WTC11 (cell line): ENCODE measurements at regions not wholly inside any gene's neighbourhood (a gene's known extent, or its start where the extent isn't known, plus 50 kb on each side); places are given as distances from the start of the nearest gene placed in this dataset.

Experiments
- ATAC-seq: fragments of 200-7000 bp; cut with Tn5 transposase; 2 replicates; pipeline ENCODE4 v1.10.0; 2021; ENCODE audit warnings: mild to moderate bottlenecking, moderate library complexity
- CTCF ChIA-PET: fragments of 300-600 bp; sonication (Branson Sonifier 250); formaldehyde crosslinking; loops from one replicate; lab custom pipeline; 2021; ENCODE audit warnings: antibody characterized with exemption; lab: Charles Lee
- POLR2A ChIA-PET: fragments of 350-600 bp; sonication (Branson Sonifier 250); formaldehyde crosslinking; loops from one replicate; lab custom pipeline; 2021; ENCODE audit warnings: antibody characterized with exemption; lab: Charles Lee
- DNase-seq: peaks from one replicate; pipeline ENCODE4 v3.0.0; 2021; ENCODE audit warnings: low spot score
- H3K27ac Mint-ChIP-seq: 2 replicates; pipeline ENCODE4 v1.8.0; 2021; ENCODE audit warnings: mixed read lengths
- H3K27me3 Mint-ChIP-seq: 2 replicates; pipeline ENCODE4 v1.8.0; 2021; ENCODE audit warnings: low read depth, mild to moderate bottlenecking, moderate library complexity, mixed read lengths
- H3K36me3 Mint-ChIP-seq: 2 replicates; pipeline ENCODE4 v1.8.0; 2021; ENCODE audit warnings: mixed read lengths
- H3K4me1 Mint-ChIP-seq: 2 replicates; pipeline ENCODE4 v1.8.0; 2022; ENCODE audit warnings: mixed read lengths
- H3K4me3 Mint-ChIP-seq: 2 replicates; pipeline ENCODE4 v1.8.0; 2021; ENCODE audit warnings: mild to moderate bottlenecking, moderate library complexity, mixed read lengths
- H3K9me3 Mint-ChIP-seq: 2 replicates; pipeline ENCODE4 v1.8.0; 2021; ENCODE audit warnings: mixed read lengths
- EMX1 ChIP-seq: fragments of 250-450 bp; sonication (Bioruptor Pico); IDR thresholded peaks from 2 replicates; pipeline ENCODE4 v1.8.0; 2021; ENCODE audit warnings: mild to moderate bottlenecking
- GABPB1 ChIP-seq: sonication (generic); formaldehyde crosslinking; IDR thresholded peaks from 2 replicates; pipeline ENCODE4 v1.8.1; 2023; ENCODE audit warnings: mild to moderate bottlenecking, missing genetic modification reagents
- KAT7 ChIP-seq: sonication (generic); formaldehyde crosslinking; IDR thresholded peaks from 2 replicates; pipeline ENCODE4 v1.8.1; 2023; ENCODE audit warnings: missing genetic modification reagents, mild to moderate bottlenecking, borderline replicate concordance
- NFATC4 ChIP-seq: fragments of 250-450 bp; sonication (Bioruptor Pico); IDR thresholded peaks from 2 replicates; pipeline ENCODE4 v1.9.0; 2021; ENCODE audit warnings: mild to moderate bottlenecking
- PRRX2 ChIP-seq: fragments of 250-450 bp; sonication (Bioruptor Pico); IDR thresholded peaks from 2 replicates; pipeline ENCODE4 v1.8.0; 2021; ENCODE audit warnings: mild to moderate bottlenecking
- RELA ChIP-seq: sonication (generic); formaldehyde crosslinking; IDR thresholded peaks from 2 replicates; pipeline ENCODE4 v1.8.1; 2022; ENCODE audit warnings: missing genetic modification reagents, mild to moderate bottlenecking, borderline replicate concordance
- SOX15 ChIP-seq: fragments of 250-450 bp; sonication (Bioruptor Pico); IDR thresholded peaks from 2 replicates; pipeline ENCODE4 v1.9.0; 2021; ENCODE audit warnings: mild to moderate bottlenecking
- SP1 ChIP-seq: sonication (generic); formaldehyde crosslinking; conservative IDR thresholded peaks from 2 replicates; pipeline ENCODE4 v1.8.1; 2022; ENCODE audit warnings: missing genetic modification reagents
- TF ChIP-seq, protein P1 (sequence below): fragments of 250-450 bp; sonication (Bioruptor Pico); IDR thresholded peaks from 2 replicates; pipeline ENCODE4 v1.9.0; 2021; ENCODE audit warnings: mild to moderate bottlenecking, borderline replicate concordance
- TF ChIP-seq, protein P2 (sequence below): sonication (generic); formaldehyde crosslinking; IDR thresholded peaks from 2 replicates; pipeline ENCODE4 v1.8.1; 2023; ENCODE audit warnings: mild to moderate bottlenecking, missing genetic modification reagents
- TF ChIP-seq, protein P3 (sequence below): fragments of 250-450 bp; sonication (Bioruptor Pico); IDR thresholded peaks from 2 replicates; pipeline ENCODE4 v2.1.2; 2022; ENCODE audit warnings: mild to moderate bottlenecking, moderate library complexity
- TF ChIP-seq, protein P4 (sequence below): sonication (generic); formaldehyde crosslinking; IDR thresholded peaks from 2 replicates; pipeline ENCODE4 v1.8.1; 2023; ENCODE audit warnings: mild to moderate bottlenecking, moderate library complexity, missing genetic modification reagents
- TF ChIP-seq, protein P5 (sequence below): sonication (generic); formaldehyde crosslinking; IDR thresholded peaks from 2 replicates; pipeline ENCODE4 v1.8.1; 2022; ENCODE audit warnings: missing genetic modification reagents, borderline replicate concordance
- TF ChIP-seq, protein P6 (sequence below): fragments of 250-450 bp; sonication (Bioruptor Pico); conservative IDR thresholded peaks from 2 replicates; pipeline ENCODE4 v1.9.0; 2021; ENCODE audit warnings: mild to moderate bottlenecking
- TF ChIP-seq, protein P7 (sequence below): sonication (generic); formaldehyde crosslinking; IDR thresholded peaks from 2 replicates; pipeline ENCODE4 v1.8.1; 2022; ENCODE audit warnings: mild to moderate bottlenecking, missing genetic modification reagents, moderate library complexity, borderline replicate concordance
- TF ChIP-seq, protein P8 (sequence below): fragments of 250-450 bp; sonication (Bioruptor Pico); IDR thresholded peaks from 2 replicates; pipeline ENCODE4 v1.9.0; 2021; ENCODE audit warnings: mild to moderate bottlenecking

DNA sequence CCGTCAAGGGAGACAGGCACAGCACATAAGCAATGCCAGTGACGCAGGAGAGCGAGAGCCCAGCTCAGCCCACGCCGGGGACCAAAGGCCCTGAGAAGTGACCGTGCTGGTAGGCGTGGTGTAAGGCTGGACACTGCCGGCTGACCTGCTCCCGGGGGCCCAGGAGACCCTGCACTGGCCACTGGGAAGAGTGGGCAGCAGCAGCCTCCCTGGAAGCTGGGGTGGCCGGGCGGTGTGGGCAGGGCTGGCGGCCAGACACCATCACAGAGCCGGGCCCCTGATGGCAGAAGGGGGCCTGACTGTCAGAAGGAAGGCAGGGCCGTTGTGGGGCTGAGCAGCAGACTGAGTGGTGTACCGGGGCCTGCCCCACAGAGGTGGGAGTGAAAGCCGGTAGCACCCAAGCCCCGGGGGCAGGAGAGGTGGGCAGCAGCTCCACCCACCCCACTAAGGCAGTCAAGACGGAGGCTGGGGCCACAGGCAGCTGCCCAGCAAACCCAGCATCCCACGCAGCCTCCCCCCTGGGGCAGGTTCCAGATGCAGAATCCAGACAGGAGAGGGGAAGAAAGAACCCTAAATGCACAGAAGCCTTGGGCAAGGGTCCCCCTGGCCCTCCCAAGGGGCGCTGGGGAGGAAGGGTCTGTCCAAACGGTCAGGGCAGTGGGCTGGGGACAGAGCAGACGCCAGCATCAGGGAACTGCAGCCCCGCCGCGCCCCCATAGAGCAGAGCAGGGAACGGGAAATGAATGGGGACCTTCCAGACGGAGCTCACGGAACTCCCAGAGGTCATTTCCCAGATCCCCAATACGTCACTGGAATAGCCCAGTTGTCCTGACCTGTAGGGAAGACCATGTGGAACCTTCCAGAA, 205.2 kb downstream of the BRD1 start:
- ChIA-PET CTCF (interaction anchor here (2.3 kb wide), 1 partner anchor 189 kb away, joined by 10 read pairs; no protein-coding TSS in a partner anchor), POLR2A (no interaction called here)
- DNase-seq, result no peak
- peaks cover 2% of the 10 kb centered on the region; the same call in 1 of the 2 replicates for H3K27me3 Mint-ChIP-seq
- H3K36me3 Mint-ChIP-seq, result no peaks in the 10 kb centered on the region
- H3K4me3 Mint-ChIP-seq, result no peak overlapping the region
- no peak for TF ChIP-seq RELA (CRISPR knock-in tag)
- TF ChIP-seq SP1 (CRISPR knock-in tag), result no peak
- TF ChIP-seq, protein P1, sequence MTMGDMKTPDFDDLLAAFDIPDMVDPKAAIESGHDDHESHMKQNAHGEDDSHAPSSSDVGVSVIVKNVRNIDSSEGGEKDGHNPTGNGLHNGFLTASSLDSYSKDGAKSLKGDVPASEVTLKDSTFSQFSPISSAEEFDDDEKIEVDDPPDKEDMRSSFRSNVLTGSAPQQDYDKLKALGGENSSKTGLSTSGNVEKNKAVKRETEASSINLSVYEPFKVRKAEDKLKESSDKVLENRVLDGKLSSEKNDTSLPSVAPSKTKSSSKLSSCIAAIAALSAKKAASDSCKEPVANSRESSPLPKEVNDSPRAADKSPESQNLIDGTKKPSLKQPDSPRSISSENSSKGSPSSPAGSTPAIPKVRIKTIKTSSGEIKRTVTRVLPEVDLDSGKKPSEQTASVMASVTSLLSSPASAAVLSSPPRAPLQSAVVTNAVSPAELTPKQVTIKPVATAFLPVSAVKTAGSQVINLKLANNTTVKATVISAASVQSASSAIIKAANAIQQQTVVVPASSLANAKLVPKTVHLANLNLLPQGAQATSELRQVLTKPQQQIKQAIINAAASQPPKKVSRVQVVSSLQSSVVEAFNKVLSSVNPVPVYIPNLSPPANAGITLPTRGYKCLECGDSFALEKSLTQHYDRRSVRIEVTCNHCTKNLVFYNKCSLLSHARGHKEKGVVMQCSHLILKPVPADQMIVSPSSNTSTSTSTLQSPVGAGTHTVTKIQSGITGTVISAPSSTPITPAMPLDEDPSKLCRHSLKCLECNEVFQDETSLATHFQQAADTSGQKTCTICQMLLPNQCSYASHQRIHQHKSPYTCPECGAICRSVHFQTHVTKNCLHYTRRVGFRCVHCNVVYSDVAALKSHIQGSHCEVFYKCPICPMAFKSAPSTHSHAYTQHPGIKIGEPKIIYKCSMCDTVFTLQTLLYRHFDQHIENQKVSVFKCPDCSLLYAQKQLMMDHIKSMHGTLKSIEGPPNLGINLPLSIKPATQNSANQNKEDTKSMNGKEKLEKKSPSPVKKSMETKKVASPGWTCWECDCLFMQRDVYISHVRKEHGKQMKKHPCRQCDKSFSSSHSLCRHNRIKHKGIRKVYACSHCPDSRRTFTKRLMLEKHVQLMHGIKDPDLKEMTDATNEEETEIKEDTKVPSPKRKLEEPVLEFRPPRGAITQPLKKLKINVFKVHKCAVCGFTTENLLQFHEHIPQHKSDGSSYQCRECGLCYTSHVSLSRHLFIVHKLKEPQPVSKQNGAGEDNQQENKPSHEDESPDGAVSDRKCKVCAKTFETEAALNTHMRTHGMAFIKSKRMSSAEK (CRISPR knock-in tag), result no peak
- TF ChIP-seq EMX1 (CRISPR knock-in tag), result no peak
- TF ChIP-seq, protein P2, sequence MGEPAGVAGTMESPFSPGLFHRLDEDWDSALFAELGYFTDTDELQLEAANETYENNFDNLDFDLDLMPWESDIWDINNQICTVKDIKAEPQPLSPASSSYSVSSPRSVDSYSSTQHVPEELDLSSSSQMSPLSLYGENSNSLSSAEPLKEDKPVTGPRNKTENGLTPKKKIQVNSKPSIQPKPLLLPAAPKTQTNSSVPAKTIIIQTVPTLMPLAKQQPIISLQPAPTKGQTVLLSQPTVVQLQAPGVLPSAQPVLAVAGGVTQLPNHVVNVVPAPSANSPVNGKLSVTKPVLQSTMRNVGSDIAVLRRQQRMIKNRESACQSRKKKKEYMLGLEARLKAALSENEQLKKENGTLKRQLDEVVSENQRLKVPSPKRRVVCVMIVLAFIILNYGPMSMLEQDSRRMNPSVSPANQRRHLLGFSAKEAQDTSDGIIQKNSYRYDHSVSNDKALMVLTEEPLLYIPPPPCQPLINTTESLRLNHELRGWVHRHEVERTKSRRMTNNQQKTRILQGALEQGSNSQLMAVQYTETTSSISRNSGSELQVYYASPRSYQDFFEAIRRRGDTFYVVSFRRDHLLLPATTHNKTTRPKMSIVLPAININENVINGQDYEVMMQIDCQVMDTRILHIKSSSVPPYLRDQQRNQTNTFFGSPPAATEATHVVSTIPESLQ (CRISPR knock-in tag), result no peak
- TF ChIP-seq PRRX2 (CRISPR knock-in tag), result no peak
- TF ChIP-seq SOX15 (CRISPR knock-in tag), result no peak
- TF ChIP-seq KAT7 (CRISPR knock-in tag), result no peak
- TF ChIP-seq, protein P3, sequence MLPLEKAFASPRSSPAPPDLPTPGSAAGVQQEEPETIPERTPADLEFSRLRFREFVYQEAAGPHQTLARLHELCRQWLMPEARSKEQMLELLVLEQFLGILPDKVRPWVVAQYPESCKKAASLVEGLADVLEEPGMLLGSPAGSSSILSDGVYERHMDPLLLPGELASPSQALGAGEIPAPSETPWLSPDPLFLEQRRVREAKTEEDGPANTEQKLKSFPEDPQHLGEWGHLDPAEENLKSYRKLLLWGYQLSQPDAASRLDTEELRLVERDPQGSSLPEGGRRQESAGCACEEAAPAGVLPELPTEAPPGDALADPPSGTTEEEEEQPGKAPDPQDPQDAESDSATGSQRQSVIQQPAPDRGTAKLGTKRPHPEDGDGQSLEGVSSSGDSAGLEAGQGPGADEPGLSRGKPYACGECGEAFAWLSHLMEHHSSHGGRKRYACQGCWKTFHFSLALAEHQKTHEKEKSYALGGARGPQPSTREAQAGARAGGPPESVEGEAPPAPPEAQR (CRISPR knock-in tag), result no peak
- TF ChIP-seq, protein P4, sequence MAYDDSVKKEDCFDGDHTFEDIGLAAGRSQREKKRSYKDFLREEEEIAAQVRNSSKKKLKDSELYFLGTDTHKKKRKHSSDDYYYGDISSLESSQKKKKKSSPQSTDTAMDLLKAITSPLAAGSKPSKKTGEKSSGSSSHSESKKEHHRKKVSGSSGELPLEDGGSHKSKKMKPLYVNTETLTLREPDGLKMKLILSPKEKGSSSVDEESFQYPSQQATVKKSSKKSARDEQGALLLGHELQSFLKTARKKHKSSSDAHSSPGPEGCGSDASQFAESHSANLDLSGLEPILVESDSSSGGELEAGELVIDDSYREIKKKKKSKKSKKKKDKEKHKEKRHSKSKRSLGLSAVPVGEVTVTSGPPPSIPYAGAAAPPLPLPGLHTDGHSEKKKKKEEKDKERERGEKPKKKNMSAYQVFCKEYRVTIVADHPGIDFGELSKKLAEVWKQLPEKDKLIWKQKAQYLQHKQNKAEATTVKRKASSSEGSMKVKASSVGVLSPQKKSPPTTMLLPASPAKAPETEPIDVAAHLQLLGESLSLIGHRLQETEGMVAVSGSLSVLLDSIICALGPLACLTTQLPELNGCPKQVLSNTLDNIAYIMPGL (CRISPR knock-in tag), result no peak
- no peak for TF ChIP-seq GABPB1
- TF ChIP-seq, protein P5, sequence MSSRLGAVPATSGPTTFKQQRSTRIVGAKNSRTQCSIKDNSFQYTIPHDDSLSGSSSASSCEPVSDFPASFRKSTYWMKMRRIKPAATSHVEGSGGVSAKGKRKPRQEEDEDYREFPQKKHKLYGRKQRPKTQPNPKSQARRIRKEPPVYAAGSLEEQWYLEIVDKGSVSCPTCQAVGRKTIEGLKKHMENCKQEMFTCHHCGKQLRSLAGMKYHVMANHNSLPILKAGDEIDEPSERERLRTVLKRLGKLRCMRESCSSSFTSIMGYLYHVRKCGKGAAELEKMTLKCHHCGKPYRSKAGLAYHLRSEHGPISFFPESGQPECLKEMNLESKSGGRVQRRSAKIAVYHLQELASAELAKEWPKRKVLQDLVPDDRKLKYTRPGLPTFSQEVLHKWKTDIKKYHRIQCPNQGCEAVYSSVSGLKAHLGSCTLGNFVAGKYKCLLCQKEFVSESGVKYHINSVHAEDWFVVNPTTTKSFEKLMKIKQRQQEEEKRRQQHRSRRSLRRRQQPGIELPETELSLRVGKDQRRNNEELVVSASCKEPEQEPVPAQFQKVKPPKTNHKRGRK (CRISPR knock-in tag), result no peak
- TF ChIP-seq, protein P6, sequence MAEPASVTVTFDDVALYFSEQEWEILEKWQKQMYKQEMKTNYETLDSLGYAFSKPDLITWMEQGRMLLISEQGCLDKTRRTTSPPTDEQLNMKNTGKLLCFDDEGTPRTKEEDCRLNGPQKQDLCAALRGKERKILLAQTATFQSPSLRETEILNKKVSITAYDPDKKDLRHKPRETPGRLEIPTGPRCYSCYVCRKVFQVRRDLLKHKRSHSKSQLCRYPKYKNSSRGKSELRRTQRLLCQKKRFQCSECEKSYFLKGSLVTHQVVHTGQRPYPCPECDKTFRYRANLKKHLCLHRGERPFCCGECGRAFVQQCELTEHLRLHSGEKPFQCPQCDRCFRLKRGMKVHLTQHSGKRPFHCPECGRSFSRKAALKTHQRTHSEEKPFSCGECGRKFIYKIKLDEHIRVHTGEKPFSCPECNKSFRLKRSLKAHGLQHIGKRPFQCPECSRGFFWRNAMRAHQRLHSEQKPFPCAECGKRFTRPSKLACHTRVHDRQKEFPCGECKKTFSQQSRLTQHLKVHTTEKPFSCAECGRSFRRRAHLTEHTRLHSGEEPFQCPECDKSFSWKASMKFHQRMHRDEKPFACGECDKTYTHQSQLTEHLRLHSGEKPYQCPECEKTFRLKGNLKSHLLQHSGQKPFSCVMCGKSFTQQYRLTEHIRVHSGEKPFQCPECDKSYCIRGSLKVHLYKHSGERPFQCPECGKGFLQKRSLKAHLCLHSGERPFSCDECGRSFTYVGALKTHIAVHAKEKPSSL, result no peak
- no peak for TF ChIP-seq NFATC4
- TF ChIP-seq, protein P7, sequence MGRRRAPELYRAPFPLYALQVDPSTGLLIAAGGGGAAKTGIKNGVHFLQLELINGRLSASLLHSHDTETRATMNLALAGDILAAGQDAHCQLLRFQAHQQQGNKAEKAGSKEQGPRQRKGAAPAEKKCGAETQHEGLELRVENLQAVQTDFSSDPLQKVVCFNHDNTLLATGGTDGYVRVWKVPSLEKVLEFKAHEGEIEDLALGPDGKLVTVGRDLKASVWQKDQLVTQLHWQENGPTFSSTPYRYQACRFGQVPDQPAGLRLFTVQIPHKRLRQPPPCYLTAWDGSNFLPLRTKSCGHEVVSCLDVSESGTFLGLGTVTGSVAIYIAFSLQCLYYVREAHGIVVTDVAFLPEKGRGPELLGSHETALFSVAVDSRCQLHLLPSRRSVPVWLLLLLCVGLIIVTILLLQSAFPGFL (CRISPR knock-in tag), result no peak
- TF ChIP-seq, protein P8, sequence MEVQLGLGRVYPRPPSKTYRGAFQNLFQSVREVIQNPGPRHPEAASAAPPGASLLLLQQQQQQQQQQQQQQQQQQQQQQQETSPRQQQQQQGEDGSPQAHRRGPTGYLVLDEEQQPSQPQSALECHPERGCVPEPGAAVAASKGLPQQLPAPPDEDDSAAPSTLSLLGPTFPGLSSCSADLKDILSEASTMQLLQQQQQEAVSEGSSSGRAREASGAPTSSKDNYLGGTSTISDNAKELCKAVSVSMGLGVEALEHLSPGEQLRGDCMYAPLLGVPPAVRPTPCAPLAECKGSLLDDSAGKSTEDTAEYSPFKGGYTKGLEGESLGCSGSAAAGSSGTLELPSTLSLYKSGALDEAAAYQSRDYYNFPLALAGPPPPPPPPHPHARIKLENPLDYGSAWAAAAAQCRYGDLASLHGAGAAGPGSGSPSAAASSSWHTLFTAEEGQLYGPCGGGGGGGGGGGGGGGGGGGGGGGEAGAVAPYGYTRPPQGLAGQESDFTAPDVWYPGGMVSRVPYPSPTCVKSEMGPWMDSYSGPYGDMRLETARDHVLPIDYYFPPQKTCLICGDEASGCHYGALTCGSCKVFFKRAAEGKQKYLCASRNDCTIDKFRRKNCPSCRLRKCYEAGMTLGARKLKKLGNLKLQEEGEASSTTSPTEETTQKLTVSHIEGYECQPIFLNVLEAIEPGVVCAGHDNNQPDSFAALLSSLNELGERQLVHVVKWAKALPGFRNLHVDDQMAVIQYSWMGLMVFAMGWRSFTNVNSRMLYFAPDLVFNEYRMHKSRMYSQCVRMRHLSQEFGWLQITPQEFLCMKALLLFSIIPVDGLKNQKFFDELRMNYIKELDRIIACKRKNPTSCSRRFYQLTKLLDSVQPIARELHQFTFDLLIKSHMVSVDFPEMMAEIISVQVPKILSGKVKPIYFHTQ (CRISPR knock-in tag), result no peak
- H3K27ac Mint-ChIP-seq, result no peak overlapping the region
- no peak for ATAC-seq
- H3K4me1 Mint-ChIP-seq, result no peaks in the 10 kb centered on the region
- no peaks in the 10 kb centered on the region for H3K9me3 Mint-ChIP-seq
